ENCODE measurements at regions not wholly inside any gene's neighbourhood (a gene's known extent, or its start where the extent isn't known, plus 50 kb on each side); places are given as distances from the start of the nearest gene placed in this dataset.

- TF ChIP-seq POLR2A (IDR thresholded peaks at IDR 0.05; ENCODE audit: low read depth, low read length), result no peak
- no peak for TF ChIP-seq POLR2AphosphoS5 (IDR thresholded peaks at IDR 0.05; ENCODE audit: low read depth, low read length)
- no peak for TF ChIP-seq TAF1 (IDR thresholded peaks at IDR 0.05; ENCODE audit: borderline replicate concordance, low read depth, low read length)
Measured at GRCh38 chr6:137687818-137688217, 179.2 kb upstream of the TNFAIP3 start.
